HG02885 (cell line): ENCODE measurements at regions not wholly inside any gene's neighbourhood (a gene's known extent, or its start where the extent isn't known, plus 50 kb on each side); places are given as distances from the start of the nearest gene placed in this dataset.

Experiments used
- ATAC-seq: cut with Tn5 transposase; IDR thresholded peaks from one replicate; pipeline ENCODE4 v1.9.1; 2021; ENCODE audit warnings: mild to moderate bottlenecking; ENCODE audit not compliant: unreplicated experiment, poor library complexity

- no peak for ATAC-seq
Measured at GRCh38 chr12:91819132-91819447, 326.6 kb downstream of the BTG1 start.

GRCh38 chr12:91818227-91819131 is 327.2 kb downstream of the BTG1 start:
- no peak for ATAC-seq

GRCh38 chr12:91817517-91817916 is 328.1 kb downstream of the BTG1 start:
- ATAC-seq = no peak

GRCh38 chr12:91813701-91814100 is 331.9 kb downstream of the BTG1 start:
- ATAC-seq = no peak

- peak; percentile 83 for ATAC-seq
Measured at GRCh38 chr12:91811481-91812287, 334.0 kb downstream of the BTG1 start.

GRCh38 chr12:91810531-91811451 is 334.9 kb downstream of the BTG1 start:
- ATAC-seq = no peak

- ATAC-seq = no peak
Measured at GRCh38 chr12:91810077-91810476, 335.6 kb downstream of the BTG1 start.

- ATAC-seq = no peak
Measured at GRCh38 chr12:91805031-91805430, 340.6 kb downstream of the BTG1 start.

- no peak for ATAC-seq
Measured at GRCh38 chr12:91804533-91804932, 341.1 kb downstream of the BTG1 start.

GRCh38 chr12:91801048-91801447 is 344.6 kb downstream of the BTG1 start:
- ATAC-seq = no peak

- ATAC-seq = no peak
Measured at GRCh38 chr12:91793676-91794075, 352.0 kb downstream of the BTG1 start.

- no peak for ATAC-seq
Measured at GRCh38 chr12:91792597-91792996, 353.0 kb downstream of the BTG1 start.

GRCh38 chr12:91786499-91787272 is 359.0 kb downstream of the BTG1 start:
- ATAC-seq = no peak

GRCh38 chr12:91785655-91786498 is 359.8 kb downstream of the BTG1 start:
- no peak for ATAC-seq

- ATAC-seq = no peak
Measured at GRCh38 chr12:91781114-91781513, 364.5 kb downstream of the BTG1 start.

- ATAC-seq = peak; percentile 95
Measured at GRCh38 chr12:91778938-91779400, 366.7 kb downstream of the BTG1 start.

- peak; percentile 50 for ATAC-seq
Measured at GRCh38 chr12:91778091-91778832, 367.4 kb downstream of the BTG1 start.
